Activated CD8-positive, alpha-beta memory T cell treated with anti-CD3 and anti-CD28 coated beads for 4 hours (primary cell): ENCODE measurements at regions not wholly inside any gene's neighbourhood (a gene's known extent, or its start where the extent isn't known, plus 50 kb on each side); places are given as distances from the start of the nearest gene placed in this dataset.

Experiments used
- DNase-seq, 2 donors: peaks; one replicate each; pipeline ENCODE4 v3.0.0-alpha.2; 2020; ENCODE audit warnings: low read depth in 2 of 2

DNA sequence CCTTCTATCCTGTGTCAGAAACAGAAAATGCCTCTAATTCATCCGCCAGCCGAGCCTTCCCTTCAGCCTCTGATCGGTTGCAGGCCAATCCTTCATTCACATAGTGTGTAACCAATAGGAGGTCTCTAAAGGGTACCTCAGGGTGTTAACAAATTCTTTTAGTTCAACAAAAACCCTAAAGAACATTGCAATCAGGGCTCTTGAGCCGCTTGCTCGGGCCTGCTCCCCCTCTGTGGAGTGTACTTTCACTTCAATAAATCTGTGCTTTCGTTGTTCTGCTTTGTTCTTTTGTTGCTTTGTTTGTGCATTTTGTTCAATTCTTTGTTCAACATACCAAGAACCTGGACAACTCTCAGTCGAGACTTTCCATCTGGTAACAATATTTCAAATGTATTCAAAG lies 366.5 kb downstream of the KCTD12 start:
- no peak for DNase-seq

DNA sequence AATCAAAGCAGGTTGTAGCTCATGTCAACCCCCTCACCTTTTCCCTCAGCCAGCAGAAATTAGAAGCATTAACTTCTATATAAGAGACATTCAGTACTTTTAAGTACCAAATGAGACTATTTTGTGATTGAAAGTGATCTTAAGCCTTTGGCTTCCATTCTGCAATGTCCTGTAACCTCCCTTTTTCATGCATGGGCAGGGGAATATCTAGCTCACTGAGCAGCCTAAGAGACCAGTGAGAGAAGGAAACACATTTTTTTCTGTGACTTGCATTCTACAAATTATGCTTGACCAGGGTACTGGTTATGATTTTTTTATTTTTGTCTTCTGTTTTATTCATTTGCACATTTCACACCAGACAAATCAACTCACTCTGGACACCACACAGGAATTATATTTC lies 369.6 kb downstream of the KCTD12 start:
- DNase-seq, result no peak

DNA sequence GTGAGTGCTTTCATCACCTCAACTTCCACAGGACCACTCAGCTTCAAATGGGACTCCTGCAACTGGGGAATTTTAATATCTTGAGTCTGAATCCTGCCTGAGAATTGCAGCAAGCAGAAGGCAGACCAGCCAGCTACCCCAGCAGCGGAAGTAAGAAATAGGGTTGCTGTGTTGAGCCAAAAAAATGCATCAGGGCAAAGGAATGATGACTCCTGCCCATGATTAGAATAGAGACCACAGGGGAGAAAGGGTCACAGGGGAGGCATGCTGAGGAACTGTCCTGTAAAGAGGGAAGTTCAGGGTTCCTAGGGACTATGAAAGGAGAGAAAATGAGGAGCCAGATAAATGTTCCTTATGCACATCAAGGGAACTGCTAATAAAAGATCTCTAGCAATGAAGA lies 370.2 kb downstream of the KCTD12 start:
- no peak for DNase-seq

DNA sequence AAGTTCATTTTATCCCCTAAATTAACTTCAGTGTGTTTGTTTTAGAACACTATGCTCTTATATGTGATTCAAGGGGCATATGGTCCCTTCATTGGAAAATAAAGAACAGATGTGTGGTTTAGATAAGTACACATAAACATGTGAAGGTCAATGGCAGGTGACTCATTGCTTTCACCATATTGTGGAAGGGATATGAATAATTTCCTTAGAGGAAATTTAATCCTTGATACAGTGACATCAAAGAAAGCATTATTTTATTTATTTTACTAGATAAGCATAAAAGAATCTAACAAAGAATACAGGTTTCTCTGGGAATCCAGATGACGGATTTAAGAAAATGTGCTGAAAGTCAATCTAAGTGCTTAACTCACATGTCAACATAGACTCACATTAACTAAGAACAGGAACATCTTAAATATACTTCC lies 373.5 kb downstream of the KCTD12 start:
- DNase-seq, result no peak

- DNase-seq, result no peak
These were observed 380.8 kb downstream of the KCTD12 start for GRCh38 chr13:76505437-76505836.

GRCh38 chr13:76503766-76504165 lies 382.4 kb downstream of the KCTD12 start:
- no peak for DNase-seq

DNA sequence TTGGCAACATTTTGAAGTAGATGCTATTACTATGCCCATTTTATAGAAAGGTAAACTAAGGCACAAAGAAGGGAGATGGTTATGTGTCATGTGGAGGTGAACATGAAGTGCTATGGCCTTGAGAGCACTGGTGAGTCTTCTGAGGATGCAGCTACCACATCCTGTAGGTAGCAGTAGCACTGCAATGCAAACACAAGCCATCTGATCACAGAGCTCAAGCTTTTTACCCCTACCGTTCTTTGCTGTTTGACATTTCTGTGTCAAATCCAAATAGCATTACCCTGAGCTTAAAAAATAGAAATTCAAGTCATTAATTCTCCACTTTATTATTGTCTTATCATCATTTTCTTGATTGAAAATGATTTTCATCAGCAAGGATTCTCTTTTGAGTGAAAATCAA lies 382.9 kb downstream of the KCTD12 start:
- DNase-seq, result no peak

DNA sequence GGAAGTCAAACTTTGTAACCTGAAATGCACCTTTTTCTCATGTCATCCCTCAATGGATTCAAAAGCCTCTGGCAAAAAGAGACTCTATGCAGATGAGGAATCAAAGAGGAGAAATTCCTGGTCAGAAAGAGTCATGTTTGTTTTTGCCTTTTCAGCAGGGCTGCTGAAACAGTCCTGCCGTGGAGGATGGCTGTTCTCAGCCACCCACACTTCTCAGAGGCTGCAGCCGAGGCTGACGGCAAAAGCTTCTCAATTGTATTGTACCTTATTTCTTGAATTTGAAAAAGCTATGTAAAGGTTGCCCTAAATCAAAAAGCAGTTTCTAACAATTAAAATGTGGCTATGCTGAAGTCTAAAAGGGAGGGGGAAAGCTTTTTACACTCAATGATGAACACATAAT lies 385.3 kb downstream of the KCTD12 start:
- no peak for DNase-seq

GRCh38 chr13:76499891-76500290 lies 386.3 kb downstream of the KCTD12 start:
- DNase-seq, result no peak

DNA sequence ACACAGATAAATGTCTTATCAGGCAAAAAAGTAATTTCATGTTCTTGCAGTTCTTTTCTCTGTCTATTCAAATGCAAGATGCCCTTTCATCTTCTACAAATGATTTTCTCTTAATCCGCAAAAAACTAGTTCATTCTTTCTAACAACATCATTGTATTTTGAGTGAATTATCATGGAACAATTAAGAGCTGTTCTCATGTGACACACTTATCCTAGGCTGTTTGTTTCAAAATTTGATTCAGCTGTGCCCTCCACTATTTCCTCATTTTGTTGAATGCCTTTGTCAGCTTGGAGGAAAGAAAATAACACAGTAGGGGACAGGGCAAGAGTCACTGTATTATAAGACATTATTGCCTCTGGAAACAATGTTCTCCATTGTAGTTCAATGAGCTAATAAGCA lies 396.9 kb downstream of the KCTD12 start:
- DNase-seq, result no peak

DNA sequence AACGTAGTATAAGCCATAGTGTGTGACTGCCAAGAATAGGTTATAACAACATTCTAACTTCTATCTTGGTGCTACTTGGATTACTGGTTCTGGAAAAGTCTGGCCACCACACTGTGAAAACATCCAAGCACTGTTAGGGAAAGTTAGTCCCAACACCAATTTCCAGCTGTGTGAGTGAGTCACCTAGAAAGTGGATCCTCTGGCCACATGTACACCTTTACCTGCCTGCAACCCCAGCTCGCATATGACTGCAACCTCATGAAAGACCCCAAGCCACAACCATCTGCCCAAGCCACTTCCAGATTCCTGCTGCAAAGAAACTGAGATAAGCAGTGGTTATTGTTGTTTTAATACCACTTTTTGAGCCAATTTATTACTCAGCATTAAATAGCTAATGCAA lies 404.5 kb downstream of the KCTD12 start:
- DNase-seq, result no peak

DNA sequence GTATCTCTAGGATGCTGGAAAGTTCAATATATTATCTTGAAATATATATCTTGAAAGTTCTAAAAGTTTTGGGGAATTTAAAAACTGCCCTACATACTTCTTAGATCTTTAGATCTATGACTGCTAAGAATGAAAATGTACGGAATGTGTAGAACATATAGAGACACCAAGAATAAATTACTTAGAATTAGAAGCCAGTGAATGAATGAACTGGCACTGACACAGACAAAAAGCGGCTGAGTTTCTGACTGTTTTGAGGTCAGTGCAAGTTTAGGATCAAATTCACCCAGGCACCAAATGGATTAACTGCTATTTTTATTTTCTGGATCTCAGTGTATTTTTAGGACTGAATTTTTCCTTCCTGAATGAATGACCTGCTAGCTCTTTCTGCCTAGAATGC lies 411.2 kb downstream of the KCTD12 start:
- DNase-seq, result no peak

GRCh38 chr13:76474356-76474755 lies 411.8 kb downstream of the KCTD12 start:
- no peak for DNase-seq

DNA sequence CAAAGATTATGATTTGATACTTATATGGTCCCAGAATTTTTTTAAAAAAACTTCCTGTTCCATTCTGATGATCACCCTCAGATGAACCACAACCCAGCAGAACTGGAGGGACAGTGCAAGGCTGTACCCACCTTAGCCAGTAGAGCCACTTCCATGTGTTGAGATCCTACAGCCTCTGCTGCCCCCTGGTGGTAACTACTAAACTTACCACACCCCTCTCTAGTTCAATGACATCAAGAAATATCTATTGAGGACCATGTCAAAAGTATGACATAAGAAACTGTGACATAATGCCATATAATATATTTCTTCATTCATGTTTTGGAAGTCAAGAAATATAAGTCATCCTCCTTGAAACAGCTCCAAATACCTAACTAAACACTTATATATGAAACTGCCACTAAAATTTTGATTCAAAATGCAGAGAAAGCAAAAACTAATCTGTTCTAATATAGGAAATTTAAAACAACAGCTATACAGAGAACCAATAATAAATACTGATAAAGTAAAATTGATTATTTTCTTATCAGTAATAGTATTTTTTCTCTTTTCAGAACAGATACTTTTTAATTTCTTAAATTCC lies 412.6 kb downstream of the KCTD12 start:
- peak; percentile 21 to 42 for DNase-seq

DNA sequence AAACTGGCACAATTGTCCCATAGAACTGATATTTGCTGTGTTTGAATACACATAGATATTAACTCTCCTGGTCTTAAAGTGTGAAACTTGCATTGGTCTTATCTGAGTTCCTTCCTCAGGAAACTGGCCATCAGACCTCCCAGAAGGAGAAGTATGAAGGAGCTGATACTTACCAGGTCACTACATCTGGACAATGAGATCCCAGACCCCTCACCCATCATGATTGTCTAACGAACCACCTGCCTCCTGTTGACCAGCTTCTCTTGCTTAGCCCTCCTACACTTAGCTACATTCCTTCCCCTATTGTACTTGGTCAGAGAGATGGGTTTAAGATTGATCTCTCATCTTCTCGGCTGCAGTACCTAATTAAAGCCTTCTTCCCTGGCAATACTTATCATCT lies 413.3 kb downstream of the KCTD12 start:
- DNase-seq, result no peak

GRCh38 chr13:76471486-76471885 lies 414.7 kb downstream of the KCTD12 start:
- no peak for DNase-seq

- DNase-seq, result no peak
These were observed 415.2 kb downstream of the KCTD12 start for GRCh38 chr13:76470991-76471390.

- DNase-seq, result no peak
These were observed 420.2 kb downstream of the KCTD12 start for GRCh38 chr13:76466043-76466442.

GRCh38 chr13:76463314-76463713 lies 422.9 kb downstream of the KCTD12 start:
- DNase-seq, result no peak

DNA sequence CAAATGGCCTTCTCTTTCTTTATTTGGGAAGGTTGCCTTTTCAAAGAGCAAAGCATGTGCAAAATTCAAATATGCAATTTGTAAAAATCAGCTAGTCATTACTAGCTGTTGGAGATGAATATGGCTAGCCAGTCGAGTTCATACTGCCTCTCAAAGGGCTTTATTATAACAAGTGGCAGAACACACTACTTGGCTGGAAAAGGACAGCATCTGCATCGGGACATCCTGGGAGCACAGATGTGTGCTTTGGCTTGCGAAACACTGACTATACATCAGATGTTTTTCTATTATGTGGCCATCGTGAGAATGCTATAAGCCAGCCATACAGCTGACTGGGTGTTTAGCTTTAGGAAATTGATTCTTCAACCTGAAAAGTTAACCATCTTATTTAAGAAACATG lies 424.2 kb downstream of the KCTD12 start:
- DNase-seq, result no peak

- DNase-seq, result no peak
These were observed 424.7 kb downstream of the KCTD12 start for GRCh38 chr13:76461484-76461883.

DNA sequence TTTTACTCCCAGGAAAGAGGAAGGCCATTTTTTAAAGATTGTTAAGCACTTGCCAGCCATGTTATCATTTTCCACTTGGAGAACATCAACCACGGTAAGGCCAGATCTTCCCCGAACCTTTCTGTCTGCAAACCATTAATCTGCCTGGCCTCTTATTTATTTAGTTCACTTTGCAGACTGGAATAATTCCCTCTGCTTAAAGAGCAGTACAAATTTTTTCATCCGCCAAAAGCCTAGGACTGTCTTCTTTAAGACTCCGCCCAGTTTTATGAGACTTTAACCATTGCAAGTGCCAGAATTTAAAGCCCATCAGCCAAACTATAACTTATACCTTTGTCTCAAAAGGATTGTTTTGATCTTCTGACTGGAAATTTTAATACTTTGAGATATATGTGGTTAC lies 426.3 kb downstream of the KCTD12 start:
- no peak for DNase-seq

DNA sequence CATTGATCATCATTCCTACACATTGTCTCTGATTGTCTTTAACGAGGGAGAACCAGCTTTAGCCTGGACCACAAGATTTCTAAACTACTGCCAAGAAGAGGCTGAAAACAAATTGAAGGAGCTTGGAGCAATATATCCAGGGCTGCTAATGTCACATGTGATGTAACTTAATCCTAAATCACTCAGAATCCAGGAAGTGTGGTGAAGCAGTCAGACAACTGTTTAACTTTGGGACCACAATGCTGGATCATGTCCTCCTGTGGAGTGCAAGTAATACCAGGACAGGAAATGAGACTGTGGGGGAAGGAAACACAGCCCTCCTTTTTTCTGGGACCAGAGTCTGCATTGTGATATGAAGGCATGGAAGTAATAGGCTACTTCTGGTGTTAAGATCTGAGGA lies 430.2 kb downstream of the KCTD12 start:
- DNase-seq, result no peak

GRCh38 chr13:76454991-76455390 lies 431.2 kb downstream of the KCTD12 start:
- no peak for DNase-seq

DNA sequence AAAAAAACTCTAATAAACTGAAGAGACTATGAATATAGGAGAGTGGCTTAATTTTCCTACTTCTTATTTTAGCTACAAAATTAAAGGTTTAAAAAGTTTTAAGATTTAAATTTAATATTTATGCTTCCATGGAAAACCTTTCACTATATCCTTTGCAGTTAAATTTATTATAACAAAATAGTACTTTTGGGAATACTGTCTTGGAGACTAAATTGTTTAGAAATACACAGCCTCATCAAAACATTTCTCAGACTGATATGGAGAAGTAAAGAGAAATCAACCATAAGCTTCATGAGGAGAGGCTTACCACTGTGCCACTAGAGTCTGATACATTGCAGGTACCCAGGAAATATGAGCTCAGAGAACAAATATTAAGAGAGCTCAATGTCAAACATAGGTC lies 436.5 kb downstream of the KCTD12 start:
- no peak for DNase-seq
